GM23338 (cell line): ENCODE measurements at regions not wholly inside any gene's neighbourhood (a gene's known extent, or its start where the extent isn't known, plus 50 kb on each side); places are given as distances from the start of the nearest gene placed in this dataset.

Source experiments
- ATAC-seq: fragments of 200-7000 bp; cut with Tn5 transposase; 3 replicates; pipeline ENCODE4 v1.9.1; 2020
- DNase-seq: peaks from one replicate; pipeline ENCODE4 v3.0.0-alpha.2; 2015; ENCODE audit warnings: low spot score
- H2AFZ ChIP-seq: fragments of 200-600 bp; sonication (generic); 2 replicates; pipeline ENCODE4 v1.8.0; 2016; ENCODE audit warnings: antibody characterized with exemption, mild to moderate bottlenecking, moderate library complexity
- H3F3A ChIP-seq: fragments of 200-600 bp; sonication (generic); replicated peaks from 2 replicates; pipeline ENCODE4 v1.8.0; 2017; ENCODE audit warnings: antibody characterized with exemption, mixed run types, low read depth
- H3K27ac ChIP-seq: fragments of 200-600 bp; sonication (generic); 2 replicates; pipeline ENCODE4 v1.6.1; 2016; ENCODE audit warnings: low read depth
- H3K27me3 ChIP-seq: fragments of 200-600 bp; sonication (generic); 2 replicates; pipeline ENCODE4 v1.8.0; 2016; ENCODE audit warnings: mild to moderate bottlenecking, mixed run types, moderate library complexity; ENCODE audit not compliant: insufficient read depth
- H3K36me3 ChIP-seq: fragments of 200-600 bp; sonication (generic); 2 replicates; pipeline ENCODE4 v1.8.0; 2016; ENCODE audit warnings: mild to moderate bottlenecking; ENCODE audit not compliant: insufficient read depth
- H3K4me1 ChIP-seq: fragments of 200-600 bp; sonication (generic); 2 replicates; pipeline ENCODE4 v1.8.0; 2016; ENCODE audit warnings: mild to moderate bottlenecking, moderate library complexity; ENCODE audit not compliant: insufficient read depth
- H3K4me2 ChIP-seq: fragments of 200-600 bp; sonication (generic); 2 replicates; pipeline ENCODE4 v1.7.1; 2017; ENCODE audit warnings: mixed run types
- H3K4me3 ChIP-seq: fragments of 200-600 bp; sonication (generic); 2 replicates; pipeline ENCODE4 v1.6.1; 2016; ENCODE audit warnings: mixed run types
- H3K79me2 ChIP-seq: fragments of 200-600 bp; sonication (generic); replicated peaks from 2 replicates; pipeline ENCODE4 v1.8.0; 2017; ENCODE audit warnings: mild to moderate bottlenecking; ENCODE audit not compliant: insufficient read depth
- H3K9me2 ChIP-seq: fragments of 200-600 bp; sonication (generic); 2 replicates; pipeline ENCODE4 v1.8.0; 2017; ENCODE audit not compliant: insufficient read depth
- H4K20me1 ChIP-seq: fragments of 200-600 bp; sonication (generic); replicated peaks from 2 replicates; pipeline ENCODE4 v1.8.0; 2017; ENCODE audit warnings: mild to moderate bottlenecking; ENCODE audit not compliant: insufficient read depth
- H3K27ac Mint-ChIP-seq: 2 replicates; pipeline ENCODE4 v1.8.0; 2020; ENCODE audit warnings: inconsistent platforms, mild to moderate bottlenecking, moderate library complexity, mixed read lengths
- H3K27me3 Mint-ChIP-seq: 3 replicates; pipeline ENCODE4 v1.8.0; 2022; ENCODE audit warnings: low read depth, mild to moderate bottlenecking, moderate library complexity, mixed read lengths, inconsistent platforms; ENCODE audit not compliant: insufficient read depth, poor library complexity
- H3K36me3 Mint-ChIP-seq: 3 replicates; pipeline ENCODE4 v1.8.0; 2021; ENCODE audit warnings: low read depth, mild to moderate bottlenecking, inconsistent platforms, moderate library complexity, mixed read lengths
- H3K4me1 Mint-ChIP-seq: 3 replicates; pipeline ENCODE4 v1.8.0; 2020; ENCODE audit warnings: mild to moderate bottlenecking, inconsistent platforms, mixed read lengths
- H3K4me3 Mint-ChIP-seq: 3 replicates; pipeline ENCODE4 v1.8.0; 2021; ENCODE audit warnings: moderate library complexity, mild to moderate bottlenecking, inconsistent platforms, mixed read lengths
- H3K9me3 Mint-ChIP-seq: 3 replicates; pipeline ENCODE4 v1.8.0; 2020; ENCODE audit warnings: moderate library complexity, mild to moderate bottlenecking, inconsistent platforms, mixed read lengths
- CREB1 ChIP-seq: fragments of 250-450 bp; sonication (Bioruptor Pico); IDR thresholded peaks from 2 replicates; pipeline ENCODE4 v1.5.0; 2020; ENCODE audit warnings: low read depth, mild to moderate bottlenecking, moderate library complexity
- ETS1 ChIP-seq: IDR thresholded peaks from 2 replicates; pipeline ENCODE4 v1.6.1; 2016; ENCODE audit warnings: antibody characterized with exemption
- EZH2 ChIP-seq: fragments of 200-600 bp; sonication (generic); IDR thresholded peaks from one replicate; pipeline ENCODE4 v1.8.0; 2017; ENCODE audit warnings: antibody characterized with exemption, mild to moderate bottlenecking, low read depth; ENCODE audit not compliant: unreplicated experiment
- EZH2phosphoT487 ChIP-seq: fragments of 200-600 bp; sonication (generic); IDR thresholded peaks from one replicate; pipeline ENCODE4 v1.8.1; 2018; ENCODE audit warnings: antibody characterized with exemption; ENCODE audit not compliant: unreplicated experiment
- JUNB ChIP-seq: IDR thresholded peaks from one replicate; pipeline ENCODE4 v1.6.1; 2016; ENCODE audit warnings: antibody characterized with exemption; ENCODE audit not compliant: unreplicated experiment
- NANOG ChIP-seq: IDR thresholded peaks from 2 replicates; pipeline ENCODE4 v1.6.1; 2016; ENCODE audit warnings: antibody characterized with exemption, borderline replicate concordance
- POLR2AphosphoS5 ChIP-seq: IDR thresholded peaks from 2 replicates; pipeline ENCODE4 v1.6.1; 2016; ENCODE audit warnings: antibody characterized with exemption, low read depth
- STAT1 ChIP-seq: IDR thresholded peaks from one replicate; pipeline ENCODE4 v1.6.1; 2016; ENCODE audit warnings: antibody characterized with exemption; ENCODE audit not compliant: unreplicated experiment
- ZNF114 ChIP-seq: fragments of 250-450 bp; sonication (Bioruptor Pico); IDR thresholded peaks from 2 replicates; pipeline ENCODE4 v1.5.0; 2020; ENCODE audit warnings: mild to moderate bottlenecking, moderate library complexity
- ZNF331 ChIP-seq: fragments of 250-450 bp; sonication (Bioruptor Pico); IDR thresholded peaks from 2 replicates; pipeline ENCODE4 v1.5.0; 2020; ENCODE audit warnings: low read depth, mild to moderate bottlenecking, moderate library complexity
- TF ChIP-seq, protein P1 (sequence below), 2 experiments: fragments of 200-600 bp in 1 of 2; sonication (generic) in 1 of 2; conservative IDR thresholded peaks; 2 replicates each; pipeline versions ENCODE4 v1.5.1 to v1.6.1; 2016 to 2017; ENCODE audit warnings: antibody characterized with exemption in 2 of 2, low read depth in 2 of 2, mild to moderate bottlenecking in 2 of 2, moderate library complexity in 1 of 2
- TF ChIP-seq, protein P2 (sequence below): fragments of 250-450 bp; sonication (Bioruptor Pico); IDR thresholded peaks from 2 replicates; pipeline ENCODE4 v1.5.0; 2020; ENCODE audit warnings: mild to moderate bottlenecking, moderate library complexity
- TF ChIP-seq, protein P3 (sequence below): IDR thresholded peaks from one replicate; pipeline ENCODE4 v1.6.1; 2018; ENCODE audit warnings: antibody characterized with exemption; ENCODE audit not compliant: unreplicated experiment

DNA sequence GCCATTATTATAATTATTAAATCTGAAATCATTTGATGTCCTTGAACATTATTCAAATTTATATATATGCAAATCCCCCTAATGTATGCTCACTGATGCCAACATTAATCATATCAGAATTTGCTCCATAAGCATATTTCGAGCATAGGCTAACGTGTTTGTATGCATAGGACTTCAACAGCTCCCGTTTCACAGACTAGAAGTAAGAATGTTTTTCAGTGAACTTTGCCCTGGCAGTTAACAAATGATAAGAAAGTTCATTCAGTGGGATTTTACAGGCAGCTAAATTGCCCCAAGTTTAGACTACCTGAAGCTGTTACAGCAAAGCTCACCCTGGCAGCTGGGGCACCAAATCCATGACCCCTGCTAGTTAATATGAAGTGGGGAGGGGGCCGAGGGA is 272.0 kb downstream of the LNPK start:
- Histone ChIP-seq H3K79me2 (no peaks in the 10 kb centered on the region), H3K27ac (no peak overlapping the region), H4K20me1 (no peaks in the 10 kb centered on the region), H3K4me2 (no peak overlapping the region), H3K27me3 (no peaks in the 10 kb centered on the region), H3K4me3 (no peak overlapping the region), H3F3A (no peaks in the 10 kb centered on the region), H3K9me2 (peaks cover 8% of the 10 kb centered on the region; the same call in 1 of the 2 replicates), H2AFZ (no peak overlapping the region), H3K36me3 (no peaks in the 10 kb centered on the region), H3K4me1 (no peaks in the 10 kb centered on the region)
- Mint-ChIP-seq H3K27me3 (peaks cover 5% of the 10 kb centered on the region), H3K4me3 (no peak overlapping the region), H3K36me3 (no peaks in the 10 kb centered on the region), H3K27ac (no peak overlapping the region), H3K9me3 (no peaks in the 10 kb centered on the region), H3K4me1 (no peaks in the 10 kb centered on the region)
- TF ChIP-seq STAT1 (no peak), ZNF114 (CRISPR knock-in tag) (no peak), EZH2 (no peak), NANOG (no peak), POLR2AphosphoS5 (no peak), JUNB (no peak), CREB1 (CRISPR knock-in tag) (no peak), ZNF331 (CRISPR knock-in tag) (no peak), EZH2phosphoT487 (no peak), ETS1 (no peak)
- TF ChIP-seq, protein P1, sequence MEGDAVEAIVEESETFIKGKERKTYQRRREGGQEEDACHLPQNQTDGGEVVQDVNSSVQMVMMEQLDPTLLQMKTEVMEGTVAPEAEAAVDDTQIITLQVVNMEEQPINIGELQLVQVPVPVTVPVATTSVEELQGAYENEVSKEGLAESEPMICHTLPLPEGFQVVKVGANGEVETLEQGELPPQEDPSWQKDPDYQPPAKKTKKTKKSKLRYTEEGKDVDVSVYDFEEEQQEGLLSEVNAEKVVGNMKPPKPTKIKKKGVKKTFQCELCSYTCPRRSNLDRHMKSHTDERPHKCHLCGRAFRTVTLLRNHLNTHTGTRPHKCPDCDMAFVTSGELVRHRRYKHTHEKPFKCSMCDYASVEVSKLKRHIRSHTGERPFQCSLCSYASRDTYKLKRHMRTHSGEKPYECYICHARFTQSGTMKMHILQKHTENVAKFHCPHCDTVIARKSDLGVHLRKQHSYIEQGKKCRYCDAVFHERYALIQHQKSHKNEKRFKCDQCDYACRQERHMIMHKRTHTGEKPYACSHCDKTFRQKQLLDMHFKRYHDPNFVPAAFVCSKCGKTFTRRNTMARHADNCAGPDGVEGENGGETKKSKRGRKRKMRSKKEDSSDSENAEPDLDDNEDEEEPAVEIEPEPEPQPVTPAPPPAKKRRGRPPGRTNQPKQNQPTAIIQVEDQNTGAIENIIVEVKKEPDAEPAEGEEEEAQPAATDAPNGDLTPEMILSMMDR (conservative IDR thresholded peaks at IDR 0.05; ENCODE audit: low read depth in 2 of 2): no peak
- TF ChIP-seq, protein P2, sequence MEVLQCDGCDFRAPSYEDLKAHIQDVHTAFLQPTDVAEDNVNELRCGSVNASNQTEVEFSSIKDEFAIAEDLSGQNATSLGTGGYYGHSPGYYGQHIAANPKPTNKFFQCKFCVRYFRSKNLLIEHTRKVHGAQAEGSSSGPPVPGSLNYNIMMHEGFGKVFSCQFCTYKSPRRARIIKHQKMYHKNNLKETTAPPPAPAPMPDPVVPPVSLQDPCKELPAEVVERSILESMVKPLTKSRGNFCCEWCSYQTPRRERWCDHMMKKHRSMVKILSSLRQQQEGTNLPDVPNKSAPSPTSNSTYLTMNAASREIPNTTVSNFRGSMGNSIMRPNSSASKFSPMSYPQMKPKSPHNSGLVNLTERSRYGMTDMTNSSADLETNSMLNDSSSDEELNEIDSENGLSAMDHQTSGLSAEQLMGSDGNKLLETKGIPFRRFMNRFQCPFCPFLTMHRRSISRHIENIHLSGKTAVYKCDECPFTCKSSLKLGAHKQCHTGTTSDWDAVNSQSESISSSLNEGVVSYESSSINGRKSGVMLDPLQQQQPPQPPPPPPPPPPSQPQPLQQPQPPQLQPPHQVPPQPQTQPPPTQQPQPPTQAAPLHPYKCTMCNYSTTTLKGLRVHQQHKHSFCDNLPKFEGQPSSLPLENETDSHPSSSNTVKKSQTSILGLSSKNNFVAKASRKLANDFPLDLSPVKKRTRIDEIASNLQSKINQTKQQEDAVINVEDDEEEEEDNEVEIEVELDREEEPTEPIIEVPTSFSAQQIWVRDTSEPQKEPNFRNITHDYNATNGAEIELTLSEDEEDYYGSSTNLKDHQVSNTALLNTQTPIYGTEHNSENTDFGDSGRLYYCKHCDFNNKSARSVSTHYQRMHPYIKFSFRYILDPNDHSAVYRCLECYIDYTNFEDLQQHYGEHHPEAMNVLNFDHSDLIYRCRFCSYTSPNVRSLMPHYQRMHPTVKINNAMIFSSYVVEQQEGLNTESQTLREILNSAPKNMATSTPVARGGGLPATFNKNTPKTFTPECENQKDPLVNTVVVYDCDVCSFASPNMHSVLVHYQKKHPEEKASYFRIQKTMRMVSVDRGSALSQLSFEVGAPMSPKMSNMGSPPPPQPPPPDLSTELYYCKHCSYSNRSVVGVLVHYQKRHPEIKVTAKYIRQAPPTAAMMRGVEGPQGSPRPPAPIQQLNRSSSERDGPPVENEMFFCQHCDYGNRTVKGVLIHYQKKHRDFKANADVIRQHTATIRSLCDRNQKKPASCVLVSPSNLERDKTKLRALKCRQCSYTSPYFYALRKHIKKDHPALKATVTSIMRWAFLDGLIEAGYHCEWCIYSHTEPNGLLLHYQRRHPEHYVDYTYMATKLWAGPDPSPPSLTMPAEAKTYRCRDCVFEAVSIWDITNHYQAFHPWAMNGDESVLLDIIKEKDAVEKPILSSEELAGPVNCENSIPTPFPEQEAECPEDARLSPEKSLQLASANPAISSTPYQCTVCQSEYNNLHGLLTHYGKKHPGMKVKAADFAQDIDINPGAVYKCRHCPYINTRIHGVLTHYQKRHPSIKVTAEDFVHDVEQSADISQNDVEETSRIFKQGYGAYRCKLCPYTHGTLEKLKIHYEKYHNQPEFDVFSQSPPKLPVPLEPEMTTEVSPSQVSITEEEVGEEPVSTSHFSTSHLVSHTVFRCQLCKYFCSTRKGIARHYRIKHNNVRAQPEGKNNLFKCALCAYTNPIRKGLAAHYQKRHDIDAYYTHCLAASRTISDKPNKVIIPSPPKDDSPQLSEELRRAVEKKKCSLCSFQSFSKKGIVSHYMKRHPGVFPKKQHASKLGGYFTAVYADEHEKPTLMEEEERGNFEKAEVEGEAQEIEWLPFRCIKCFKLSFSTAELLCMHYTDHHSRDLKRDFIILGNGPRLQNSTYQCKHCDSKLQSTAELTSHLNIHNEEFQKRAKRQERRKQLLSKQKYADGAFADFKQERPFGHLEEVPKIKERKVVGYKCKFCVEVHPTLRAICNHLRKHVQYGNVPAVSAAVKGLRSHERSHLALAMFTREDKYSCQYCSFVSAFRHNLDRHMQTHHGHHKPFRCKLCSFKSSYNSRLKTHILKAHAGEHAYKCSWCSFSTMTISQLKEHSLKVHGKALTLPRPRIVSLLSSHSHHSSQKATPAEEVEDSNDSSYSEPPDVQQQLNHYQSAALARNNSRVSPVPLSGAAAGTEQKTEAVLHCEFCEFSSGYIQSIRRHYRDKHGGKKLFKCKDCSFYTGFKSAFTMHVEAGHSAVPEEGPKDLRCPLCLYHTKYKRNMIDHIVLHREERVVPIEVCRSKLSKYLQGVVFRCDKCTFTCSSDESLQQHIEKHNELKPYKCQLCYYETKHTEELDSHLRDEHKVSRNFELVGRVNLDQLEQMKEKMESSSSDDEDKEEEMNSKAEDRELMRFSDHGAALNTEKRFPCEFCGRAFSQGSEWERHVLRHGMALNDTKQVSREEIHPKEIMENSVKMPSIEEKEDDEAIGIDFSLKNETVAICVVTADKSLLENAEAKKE (CRISPR knock-in tag): no peak
- TF ChIP-seq, protein P3, sequence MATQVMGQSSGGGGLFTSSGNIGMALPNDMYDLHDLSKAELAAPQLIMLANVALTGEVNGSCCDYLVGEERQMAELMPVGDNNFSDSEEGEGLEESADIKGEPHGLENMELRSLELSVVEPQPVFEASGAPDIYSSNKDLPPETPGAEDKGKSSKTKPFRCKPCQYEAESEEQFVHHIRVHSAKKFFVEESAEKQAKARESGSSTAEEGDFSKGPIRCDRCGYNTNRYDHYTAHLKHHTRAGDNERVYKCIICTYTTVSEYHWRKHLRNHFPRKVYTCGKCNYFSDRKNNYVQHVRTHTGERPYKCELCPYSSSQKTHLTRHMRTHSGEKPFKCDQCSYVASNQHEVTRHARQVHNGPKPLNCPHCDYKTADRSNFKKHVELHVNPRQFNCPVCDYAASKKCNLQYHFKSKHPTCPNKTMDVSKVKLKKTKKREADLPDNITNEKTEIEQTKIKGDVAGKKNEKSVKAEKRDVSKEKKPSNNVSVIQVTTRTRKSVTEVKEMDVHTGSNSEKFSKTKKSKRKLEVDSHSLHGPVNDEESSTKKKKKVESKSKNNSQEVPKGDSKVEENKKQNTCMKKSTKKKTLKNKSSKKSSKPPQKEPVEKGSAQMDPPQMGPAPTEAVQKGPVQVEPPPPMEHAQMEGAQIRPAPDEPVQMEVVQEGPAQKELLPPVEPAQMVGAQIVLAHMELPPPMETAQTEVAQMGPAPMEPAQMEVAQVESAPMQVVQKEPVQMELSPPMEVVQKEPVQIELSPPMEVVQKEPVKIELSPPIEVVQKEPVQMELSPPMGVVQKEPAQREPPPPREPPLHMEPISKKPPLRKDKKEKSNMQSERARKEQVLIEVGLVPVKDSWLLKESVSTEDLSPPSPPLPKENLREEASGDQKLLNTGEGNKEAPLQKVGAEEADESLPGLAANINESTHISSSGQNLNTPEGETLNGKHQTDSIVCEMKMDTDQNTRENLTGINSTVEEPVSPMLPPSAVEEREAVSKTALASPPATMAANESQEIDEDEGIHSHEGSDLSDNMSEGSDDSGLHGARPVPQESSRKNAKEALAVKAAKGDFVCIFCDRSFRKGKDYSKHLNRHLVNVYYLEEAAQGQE: no peak
- no peak for DNase-seq
- no peak for ATAC-seq
